ENCODE measurements at regions not wholly inside any gene's neighbourhood (a gene's known extent, or its start where the extent isn't known, plus 50 kb on each side); places are given as distances from the start of the nearest gene placed in this dataset.

GRCh38 chr5:116361171-116361967, 213.3 kb downstream of the SEMA6A start:
- DNase-seq, result peak; percentile 33 to 78

- peak in 1 of 2 donors; percentile 46 for DNase-seq
Observed at GRCh38 chr5:116360008-116360853, 214.4 kb downstream of the SEMA6A start.

- no peak for DNase-seq
Observed at GRCh38 chr5:116359592-116359991, 215.0 kb downstream of the SEMA6A start.

- DNase-seq, result peak in 1 of 2 donors; percentile 25
Observed at GRCh38 chr5:116358911-116359418, 215.7 kb downstream of the SEMA6A start.

GRCh38 chr5:116358015-116358523, 216.6 kb downstream of the SEMA6A start:
- no peak for DNase-seq

- no peak for DNase-seq
Observed at GRCh38 chr5:116355819-116356601, 218.6 kb downstream of the SEMA6A start.

- DNase-seq, result no peak
Observed at GRCh38 chr5:116354699-116355098, 219.9 kb downstream of the SEMA6A start.

GRCh38 chr5:116347657-116348056, 227.0 kb downstream of the SEMA6A start:
- DNase-seq, result no peak

- no peak for DNase-seq
Observed at GRCh38 chr5:116343961-116344360, 230.7 kb downstream of the SEMA6A start.
